H1 (cell line): ENCODE measurements at regions not wholly inside any gene's neighbourhood (a gene's known extent, or its start where the extent isn't known, plus 50 kb on each side); places are given as distances from the start of the nearest gene placed in this dataset.

Source experiments
- CTCF ChIA-PET: fragments of 300-600 bp; sonication (Branson Sonifier 250); formaldehyde crosslinking; loops from one replicate; lab custom pipeline; 2021; ENCODE audit not compliant: partially characterized antibody; lab: Charles Lee
- POLR2A ChIA-PET: fragments of 300-600 bp; sonication (Branson Sonifier 250); formaldehyde crosslinking; loops from one replicate; lab custom pipeline; 2021; ENCODE audit warnings: inconsistent platforms; ENCODE audit not compliant: partially characterized antibody; lab: Charles Lee
- DNase-seq, 2 experiments: peaks; one replicate each; pipeline versions ENCODE4 v3.0.0 to v3.0.0-alpha.2; 2010 to 2022; ENCODE audit warnings: low spot score in 2 of 2, low read depth in 1 of 2, mixed read lengths in 1 of 2
- FAIRE-seq: peaks from 2 replicates; lab custom pipeline; 2011; peaks lifted over from hg19 to GRCh38; lab: Jason Lieb, UNC
- H2AFZ ChIP-seq: 2 replicates; pipeline ENCODE4 v1.8.1; 2012; ENCODE audit warnings: low read length, inconsistent platforms
- H2AK5ac ChIP-seq: 2 replicates; pipeline ENCODE4 v1.6.1; 2013; ENCODE audit warnings: low read depth, low read length
- H2BK120ac ChIP-seq: replicated peaks from 2 replicates; pipeline ENCODE3; 2013; ENCODE audit warnings: low read depth, low read length, inconsistent platforms
- H2BK12ac ChIP-seq: 2 replicates; pipeline ENCODE4 v1.6.1; 2013; ENCODE audit warnings: low read depth, low read length
- H2BK15ac ChIP-seq: 2 replicates; pipeline ENCODE4 v1.6.1; 2013; ENCODE audit warnings: low read length
- H2BK20ac ChIP-seq: 2 replicates; pipeline ENCODE4 v1.6.1; 2013; ENCODE audit warnings: low read length
- H2BK5ac ChIP-seq: 2 replicates; pipeline ENCODE4 v1.6.1; 2013; ENCODE audit warnings: low read depth, low read length
- H3K14ac ChIP-seq: 2 replicates; pipeline ENCODE4 v1.6.1; 2013; ENCODE audit warnings: inconsistent platforms; ENCODE audit not compliant: insufficient read length
- H3K18ac ChIP-seq: 2 replicates; pipeline ENCODE4 v1.6.1; 2013; ENCODE audit warnings: low read length; ENCODE audit errors: extremely low read depth
- H3K23ac ChIP-seq: 2 replicates; pipeline ENCODE4 v1.6.1; 2013; ENCODE audit warnings: inconsistent platforms; ENCODE audit not compliant: insufficient read length
- H3K23me2 ChIP-seq: 2 replicates; pipeline ENCODE4 v1.6.1; 2013; ENCODE audit warnings: low read depth, low read length
- H3K27ac ChIP-seq: 2 replicates; pipeline ENCODE4 v1.6.1; 2011; ENCODE audit warnings: low read depth, low read length, inconsistent platforms
- H3K27me3 ChIP-seq, 4 experiments: replicated peaks in 1 of 4; 1 replicate in 1 of 4; 2 replicates in 3 of 4; pipeline versions ENCODE4 v1.6.1 to v1.8.1; 2011 to 2013; ENCODE audit warnings: low read length in 3 of 4, mild to moderate bottlenecking in 3 of 4, inconsistent platforms in 2 of 4, mixed read lengths in 2 of 4, moderate library complexity in 1 of 4; ENCODE audit not compliant: control insufficient read depth in 3 of 4, insufficient read depth in 3 of 4; ENCODE audit errors: extremely low read depth in 1 of 4
- H3K36me3 ChIP-seq, 4 experiments: 2 replicates each; pipeline versions ENCODE4 v1.6.1 to v1.8.1; 2011 to 2013; ENCODE audit warnings: mild to moderate bottlenecking in 4 of 4, low read length in 3 of 4, moderate library complexity in 2 of 4, control low read depth in 1 of 4, inconsistent platforms in 1 of 4; ENCODE audit not compliant: insufficient read depth in 4 of 4, control insufficient read depth in 2 of 4
- H3K4ac ChIP-seq: replicated peaks from 2 replicates; pipeline ENCODE3; 2013; ENCODE audit warnings: low read length, low read depth, mixed read lengths, inconsistent platforms; ENCODE audit not compliant: insufficient read length
- H3K4me1 ChIP-seq, 4 experiments: replicated peaks in 1 of 4; 1 replicate in 1 of 4; 2 replicates in 3 of 4; pipeline versions ENCODE4 v1.6.1 to v1.8.1; 2011 to 2013; ENCODE audit warnings: low read length in 3 of 4, inconsistent platforms in 2 of 4, mixed read lengths in 1 of 4; ENCODE audit not compliant: insufficient read depth in 4 of 4, control insufficient read depth in 3 of 4
- H3K4me2 ChIP-seq, 2 experiments: 2 replicates each; pipeline versions ENCODE4 v1.6.1 to v1.8.1; 2011 to 2013; ENCODE audit warnings: low read depth in 2 of 2, low read length in 2 of 2, control low read depth in 1 of 2, inconsistent platforms in 1 of 2, mild to moderate bottlenecking in 1 of 2; ENCODE audit not compliant: insufficient read depth in 1 of 2
- H3K4me3 ChIP-seq, 4 experiments: fragments of 200-600, 300-600 bp in 1 of 4; sonication (generic), shearing (Covaris generic), sonication (Bioruptor Twin) in 1 of 4; 2 replicates each; pipeline versions ENCODE4 v1.5.1 to v1.8.1; 2011 to 2016; ENCODE audit warnings: low read length in 4 of 4, low read depth in 3 of 4, control low read depth in 2 of 4, inconsistent platforms in 2 of 4, mild to moderate bottlenecking in 2 of 4, mixed read lengths in 1 of 4, moderate library complexity in 1 of 4; ENCODE audit not compliant: insufficient read depth in 2 of 4; ENCODE audit errors: extremely low read depth in 1 of 4
- H3K56ac ChIP-seq: replicated peaks from 2 replicates; pipeline ENCODE3; 2013; ENCODE audit warnings: low read depth, mild to moderate bottlenecking, mixed read lengths, low read length, inconsistent platforms; ENCODE audit not compliant: insufficient read length
- H3K79me1 ChIP-seq: 2 replicates; pipeline ENCODE4 v1.6.1; 2013; ENCODE audit warnings: low read depth, low read length, control low read depth
- H3K79me2 ChIP-seq, 2 experiments: 2 replicates each; pipeline versions ENCODE4 v1.6.1 to v1.8.1; 2012 to 2013; ENCODE audit warnings: low read length in 2 of 2, mild to moderate bottlenecking in 2 of 2, inconsistent platforms in 1 of 2; ENCODE audit not compliant: insufficient read depth in 2 of 2, control insufficient read depth in 1 of 2
- H3K9ac ChIP-seq, 4 experiments: replicated peaks in 1 of 4; 1 replicate in 1 of 4; 2 replicates in 3 of 4; pipeline versions ENCODE4 v1.6.1 to v1.8.1; 2011 to 2013; ENCODE audit warnings: low read depth in 3 of 4, low read length in 3 of 4, control low read depth in 2 of 4, mild to moderate bottlenecking in 2 of 4, moderate library complexity in 2 of 4, inconsistent platforms in 1 of 4; ENCODE audit errors: extremely low read depth in 1 of 4
- H3K9me3 ChIP-seq, 2 experiments: 2 replicates each; pipeline versions ENCODE4 v1.6.1 to v1.8.1; 2012 to 2013; ENCODE audit warnings: mild to moderate bottlenecking in 2 of 2, moderate library complexity in 2 of 2, control low read depth in 1 of 2, inconsistent platforms in 1 of 2, low read depth in 1 of 2, low read length in 1 of 2, mixed read lengths in 1 of 2; ENCODE audit not compliant: insufficient read depth in 2 of 2
- H4K20me1 ChIP-seq, 2 experiments: replicated peaks in 1 of 2; 2 replicates each; pipeline versions ENCODE3 to v1.8.1; 2011 to 2013; ENCODE audit warnings: inconsistent platforms in 2 of 2, low read length in 2 of 2, mild to moderate bottlenecking in 1 of 2; ENCODE audit not compliant: insufficient read depth in 2 of 2, control insufficient read depth in 1 of 2
- H4K5ac ChIP-seq: 2 replicates; pipeline ENCODE4 v1.6.1; 2013; ENCODE audit warnings: low read length, low read depth, mixed read lengths, inconsistent platforms; ENCODE audit not compliant: insufficient read length
- H4K8ac ChIP-seq: 2 replicates; pipeline ENCODE4 v1.8.0; 2013; ENCODE audit warnings: mild to moderate bottlenecking, moderate library complexity, low read length, inconsistent platforms; ENCODE audit not compliant: insufficient read depth; ENCODE audit errors: extremely low read depth
- H4K91ac ChIP-seq: replicated peaks from 2 replicates; pipeline ENCODE3; 2013; ENCODE audit warnings: low read length, mixed read lengths, inconsistent platforms; ENCODE audit not compliant: insufficient read length
- ASH2L ChIP-seq: fragments of 200-600, 300-600 bp; sonication (generic); IDR thresholded peaks from one replicate; pipeline ENCODE4 v1.7.1; 2017; ENCODE audit warnings: low read length
- WGBS, 2 experiments: shearing (Covaris generic) in 1 of 2; methylation state at CpG; one replicate each; pipeline versions ENCODE4 v1.1.6 to v1.1.7; 2013 to 2015; ENCODE audit warnings: low lambda C conversion rate in 2 of 2, mixed read lengths in 2 of 2, inconsistent platforms in 1 of 2, low coverage in 1 of 2, missing lambda C conversion rate in 1 of 2; ENCODE audit not compliant: insufficient replicate concordance in 2 of 2, insufficient coverage in 1 of 2, insufficient read length in 1 of 2; ENCODE audit errors: extremely low coverage in 1 of 2, missing lambda C conversion rate in 1 of 2; 5-methylcytosine and 5-hydroxymethylcytosine counted together
- TF ChIP-seq, protein P1 (sequence below): IDR thresholded peaks from 2 replicates; pipeline ENCODE4 v1.6.1; 2012; ENCODE audit warnings: low read length, inconsistent platforms

DNA sequence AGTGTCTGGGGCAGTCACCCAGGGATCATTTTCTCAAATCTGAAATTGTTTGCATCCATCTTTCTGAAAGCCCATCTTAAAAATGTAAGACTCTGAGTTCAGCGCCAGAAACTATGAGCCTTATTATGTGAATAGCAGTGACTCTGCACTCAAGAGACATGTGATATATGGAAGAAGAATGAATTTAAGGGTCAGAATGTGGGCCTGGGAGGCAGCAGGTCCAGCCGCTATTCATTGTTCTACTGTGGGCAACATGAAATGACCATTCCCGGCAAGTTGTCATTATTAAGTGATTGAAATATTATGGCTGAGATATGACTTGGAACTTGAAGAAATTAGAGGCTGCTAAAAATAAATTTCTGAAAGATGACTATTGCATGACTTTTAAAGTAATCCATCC is 228.6 kb upstream of the ARRDC4 start:
- no peak overlapping the region for H2BK120ac ChIP-seq
- ChIA-PET CTCF (no interaction called here), POLR2A (no interaction called here)
- TF ChIP-seq, protein P1, sequence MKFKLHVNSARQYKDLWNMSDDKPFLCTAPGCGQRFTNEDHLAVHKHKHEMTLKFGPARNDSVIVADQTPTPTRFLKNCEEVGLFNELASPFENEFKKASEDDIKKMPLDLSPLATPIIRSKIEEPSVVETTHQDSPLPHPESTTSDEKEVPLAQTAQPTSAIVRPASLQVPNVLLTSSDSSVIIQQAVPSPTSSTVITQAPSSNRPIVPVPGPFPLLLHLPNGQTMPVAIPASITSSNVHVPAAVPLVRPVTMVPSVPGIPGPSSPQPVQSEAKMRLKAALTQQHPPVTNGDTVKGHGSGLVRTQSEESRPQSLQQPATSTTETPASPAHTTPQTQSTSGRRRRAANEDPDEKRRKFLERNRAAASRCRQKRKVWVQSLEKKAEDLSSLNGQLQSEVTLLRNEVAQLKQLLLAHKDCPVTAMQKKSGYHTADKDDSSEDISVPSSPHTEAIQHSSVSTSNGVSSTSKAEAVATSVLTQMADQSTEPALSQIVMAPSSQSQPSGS: no peak
- no peak for TF ChIP-seq ASH2L
- no peak overlapping the region for H2AK5ac ChIP-seq
- no peaks in the 10 kb centered on the region for H3K79me1 ChIP-seq
- H3K4me1 ChIP-seq: no peaks in the 10 kb centered on the region
- DNase-seq: no peak
- no peaks in the 10 kb centered on the region for H4K20me1 ChIP-seq
- no peak overlapping the region; the same call in 1 of the 2 replicates for H2AFZ ChIP-seq
- no peak overlapping the region for H3K4ac ChIP-seq
- H4K8ac ChIP-seq: no peak overlapping the region
- H2BK15ac ChIP-seq: no peak overlapping the region
- no peak overlapping the region for H4K91ac ChIP-seq
- H3K14ac ChIP-seq: no peak overlapping the region
- no peak overlapping the region for H3K56ac ChIP-seq
- WGBS, 2 experiments: 87% methylated on average over 3 of the region's 3 CpGs; no CpG with 5 or more reads in 1 of the 2 experiments
- H3K4me2 ChIP-seq: no peak overlapping the region
- no peak overlapping the region for H2BK20ac ChIP-seq
- H3K23me2 ChIP-seq: no peaks in the 10 kb centered on the region
- no peak overlapping the region for H4K5ac ChIP-seq
- H3K4me3 ChIP-seq: no peak overlapping the region
- H2BK12ac ChIP-seq: no peak overlapping the region
- H3K79me2 ChIP-seq: no peaks in the 10 kb centered on the region
- no peak overlapping the region for H3K23ac ChIP-seq
- H3K27ac ChIP-seq: no peak overlapping the region
- H3K9me3 ChIP-seq: no peaks in the 10 kb centered on the region
- H3K18ac ChIP-seq: no peak overlapping the region
- no peaks in the 10 kb centered on the region for H3K36me3 ChIP-seq
- no peak overlapping the region for H3K9ac ChIP-seq
- no peaks in the 10 kb centered on the region; a peak in 1 of 7 replicates for H3K27me3 ChIP-seq
- H2BK5ac ChIP-seq: no peak overlapping the region
- FAIRE-seq: no peak
